Neural crest cell (in vitro differentiated cells): ENCODE measurements at regions not wholly inside any gene's neighbourhood (a gene's known extent, or its start where the extent isn't known, plus 50 kb on each side); places are given as distances from the start of the nearest gene placed in this dataset.

Experiments
- DNase-seq: peaks from one replicate; pipeline ENCODE4 v3.0.0; 2021; ENCODE audit warnings: low read depth, mixed read lengths, low spot score
- H3K27ac Mint-ChIP-seq: one replicate; pipeline ENCODE4 v1.8.0; 2021; ENCODE audit warnings: mild to moderate bottlenecking, mixed read lengths; ENCODE audit not compliant: unreplicated experiment
- H3K27me3 Mint-ChIP-seq: 2 replicates; pipeline ENCODE4 v1.8.0; 2021; ENCODE audit warnings: low read depth, mild to moderate bottlenecking, mixed read lengths
- H3K36me3 Mint-ChIP-seq: 2 replicates; pipeline ENCODE4 v1.8.0; 2021; ENCODE audit warnings: low read depth, mild to moderate bottlenecking, mixed read lengths
- H3K4me1 Mint-ChIP-seq: 2 replicates; pipeline ENCODE4 v1.8.0; 2021; ENCODE audit warnings: mixed read lengths
- H3K4me3 Mint-ChIP-seq: one replicate; pipeline ENCODE4 v1.8.0; 2021; ENCODE audit warnings: mild to moderate bottlenecking, mixed read lengths
- H3K9me3 Mint-ChIP-seq: 2 replicates; pipeline ENCODE4 v1.8.0; 2021; ENCODE audit warnings: mixed read lengths
- CTCF ChIP-seq: fragments of 200-600 bp; sonication (generic); conservative IDR thresholded peaks from 2 replicates; pipeline ENCODE4 v1.5.0; 2021; ENCODE audit warnings: antibody characterized with exemption, mild to moderate bottlenecking

GRCh38 chr5:66329078-66329477, 185.0 kb downstream of the SREK1 start:
- peaks cover 9% of the 10 kb centered on the region for H3K9me3 Mint-ChIP-seq
- no peaks in the 10 kb centered on the region for H3K36me3 Mint-ChIP-seq
- TF ChIP-seq CTCF, result no peak
- H3K27ac Mint-ChIP-seq, result no peak overlapping the region
- DNase-seq, result no peak
- no peak overlapping the region for H3K4me3 Mint-ChIP-seq
- peaks cover 2% of the 10 kb centered on the region for H3K27me3 Mint-ChIP-seq
- H3K4me1 Mint-ChIP-seq, result no peaks in the 10 kb centered on the region

GRCh38 chr5:66333192-66333591, 189.1 kb downstream of the SREK1 start:
- no peak for DNase-seq
- H3K36me3 Mint-ChIP-seq, result no peaks in the 10 kb centered on the region
- H3K9me3 Mint-ChIP-seq, result peaks cover 9% of the 10 kb centered on the region
- no peak overlapping the region for H3K27ac Mint-ChIP-seq
- no peak overlapping the region for H3K4me3 Mint-ChIP-seq
- H3K4me1 Mint-ChIP-seq, result peaks cover 9% of the 10 kb centered on the region
- peaks cover 5% of the 10 kb centered on the region for H3K27me3 Mint-ChIP-seq
- TF ChIP-seq CTCF, result no peak

GRCh38 chr5:66337626-66338226, 193.6 kb downstream of the SREK1 start:
- TF ChIP-seq CTCF, result no peak
- no peak overlapping the region for H3K27ac Mint-ChIP-seq
- no peak overlapping the region for H3K4me3 Mint-ChIP-seq
- H3K36me3 Mint-ChIP-seq, result no peaks in the 10 kb centered on the region
- no peaks in the 10 kb centered on the region for H3K9me3 Mint-ChIP-seq
- peaks cover 9% of the 10 kb centered on the region for H3K4me1 Mint-ChIP-seq
- DNase-seq, result no peak
- peaks cover 3% of the 10 kb centered on the region for H3K27me3 Mint-ChIP-seq

- peaks cover 9% of the 10 kb centered on the region for H3K4me1 Mint-ChIP-seq
- H3K27ac Mint-ChIP-seq, result no peak overlapping the region
- TF ChIP-seq CTCF, result no peak
- DNase-seq, result no peak
- peaks cover 3% of the 10 kb centered on the region for H3K27me3 Mint-ChIP-seq
- no peaks in the 10 kb centered on the region for H3K36me3 Mint-ChIP-seq
- no peak overlapping the region for H3K4me3 Mint-ChIP-seq
- no peaks in the 10 kb centered on the region for H3K9me3 Mint-ChIP-seq
These were observed 194.7 kb downstream of the SREK1 start for GRCh38 chr5:66338828-66339227.

GRCh38 chr5:66339896-66340295, 195.8 kb downstream of the SREK1 start:
- DNase-seq, result no peak
- Mint-ChIP-seq H3K36me3 (no peaks in the 10 kb centered on the region), H3K9me3 (no peaks in the 10 kb centered on the region), H3K4me3 (no peak overlapping the region), H3K27me3 (peaks cover 3% of the 10 kb centered on the region), H3K27ac (no peak overlapping the region), H3K4me1 (peaks cover 9% of the 10 kb centered on the region)
- no peak for TF ChIP-seq CTCF
